ENCODE measurements at regions not wholly inside any gene's neighbourhood (a gene's known extent, or its start where the extent isn't known, plus 50 kb on each side); places are given as distances from the start of the nearest gene placed in this dataset.

DNA sequence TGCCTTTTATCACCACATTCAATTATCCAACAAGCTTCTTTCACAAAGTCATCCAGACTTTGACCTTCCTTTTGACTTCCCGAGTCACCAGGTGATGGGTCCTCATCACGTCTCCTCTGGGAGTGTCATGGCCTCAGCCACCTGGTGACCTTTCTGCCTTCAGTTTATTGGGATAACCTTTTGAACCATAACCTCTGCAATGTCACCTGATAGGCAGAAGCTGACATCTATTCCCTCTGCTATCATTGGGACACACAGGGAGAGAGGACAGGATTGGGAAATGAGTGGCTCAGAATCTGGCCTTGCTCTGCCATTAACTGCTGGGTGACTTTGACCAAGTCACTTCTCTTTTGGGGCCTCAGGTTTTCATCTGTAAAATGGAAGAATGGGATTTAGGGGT is 388.7 kb downstream of the NUAK1 start:
- no peak for FAIRE-seq

GRCh38 chr12:105754313-105754712 is 384.4 kb downstream of the NUAK1 start:
- H3K4me2 ChIP-seq (ENCODE audit: low read depth, low read length), result no peak overlapping the region
- in situ Hi-C loops (cut with HindIII; ENCODE audit: extremely low pct_ligation_motif_present, low pct_unique_long_range_greater_than_20kb) (no loop called here), intact Hi-C loops (cut with micrococcal nuclease; ENCODE audit: unreplicated experiment) (no loop called here)
- no peak for FAIRE-seq
- H3K4me1 ChIP-seq (ENCODE audit: insufficient read depth, low read length), result no peaks in the 10 kb centered on the region
- CTCF ChIA-PET (ENCODE audit: low intra/inter-chr PET ratio, low total read pairs), result no interaction called here
- H3K79me2 ChIP-seq (ENCODE audit: insufficient read depth, low read length), result no peaks in the 10 kb centered on the region
- TF ChIP-seq HDAC6 (IDR thresholded peaks at IDR 0.05; ENCODE audit: low read depth, low read length) (no peak), HBP1 (CRISPR knock-in tag; IDR thresholded peaks at IDR 0.05; ENCODE audit: low read depth) (no peak), ZC3H13 (CRISPR knock-in tag; IDR thresholded peaks at IDR 0.05) (no peak)
- TF ChIP-seq, protein P1, sequence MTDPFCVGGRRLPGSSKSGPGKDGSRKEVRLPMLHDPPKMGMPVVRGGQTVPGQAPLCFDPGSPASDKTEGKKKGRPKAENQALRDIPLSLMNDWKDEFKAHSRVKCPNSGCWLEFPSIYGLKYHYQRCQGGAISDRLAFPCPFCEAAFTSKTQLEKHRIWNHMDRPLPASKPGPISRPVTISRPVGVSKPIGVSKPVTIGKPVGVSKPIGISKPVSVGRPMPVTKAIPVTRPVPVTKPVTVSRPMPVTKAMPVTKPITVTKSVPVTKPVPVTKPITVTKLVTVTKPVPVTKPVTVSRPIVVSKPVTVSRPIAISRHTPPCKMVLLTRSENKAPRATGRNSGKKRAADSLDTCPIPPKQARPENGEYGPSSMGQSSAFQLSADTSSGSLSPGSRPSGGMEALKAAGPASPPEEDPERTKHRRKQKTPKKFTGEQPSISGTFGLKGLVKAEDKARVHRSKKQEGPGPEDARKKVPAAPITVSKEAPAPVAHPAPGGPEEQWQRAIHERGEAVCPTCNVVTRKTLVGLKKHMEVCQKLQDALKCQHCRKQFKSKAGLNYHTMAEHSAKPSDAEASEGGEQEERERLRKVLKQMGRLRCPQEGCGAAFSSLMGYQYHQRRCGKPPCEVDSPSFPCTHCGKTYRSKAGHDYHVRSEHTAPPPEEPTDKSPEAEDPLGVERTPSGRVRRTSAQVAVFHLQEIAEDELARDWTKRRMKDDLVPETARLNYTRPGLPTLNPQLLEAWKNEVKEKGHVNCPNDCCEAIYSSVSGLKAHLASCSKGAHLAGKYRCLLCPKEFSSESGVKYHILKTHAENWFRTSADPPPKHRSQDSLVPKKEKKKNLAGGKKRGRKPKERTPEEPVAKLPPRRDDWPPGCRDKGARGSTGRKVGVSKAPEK (CRISPR knock-in tag; IDR thresholded peaks at IDR 0.05; ENCODE audit: borderline replicate concordance), result no peak
- TF ChIP-seq, protein P2, sequence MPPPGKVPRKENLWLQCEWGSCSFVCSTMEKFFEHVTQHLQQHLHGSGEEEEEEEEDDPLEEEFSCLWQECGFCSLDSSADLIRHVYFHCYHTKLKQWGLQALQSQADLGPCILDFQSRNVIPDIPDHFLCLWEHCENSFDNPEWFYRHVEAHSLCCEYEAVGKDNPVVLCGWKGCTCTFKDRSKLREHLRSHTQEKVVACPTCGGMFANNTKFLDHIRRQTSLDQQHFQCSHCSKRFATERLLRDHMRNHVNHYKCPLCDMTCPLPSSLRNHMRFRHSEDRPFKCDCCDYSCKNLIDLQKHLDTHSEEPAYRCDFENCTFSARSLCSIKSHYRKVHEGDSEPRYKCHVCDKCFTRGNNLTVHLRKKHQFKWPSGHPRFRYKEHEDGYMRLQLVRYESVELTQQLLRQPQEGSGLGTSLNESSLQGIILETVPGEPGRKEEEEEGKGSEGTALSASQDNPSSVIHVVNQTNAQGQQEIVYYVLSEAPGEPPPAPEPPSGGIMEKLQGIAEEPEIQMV (CRISPR knock-in tag; IDR thresholded peaks at IDR 0.05; ENCODE audit: low read depth), result no peak
- ATAC-seq, result no peak
- DNase-seq (ENCODE audit: low spot score), result no peak
- 14% methylated on average over 3 of the region's 8 CpGs for WGBS (ENCODE audit: low lambda C conversion rate)
- H3K27me3 ChIP-seq (ENCODE audit: control insufficient read depth in 1 of 2, insufficient read depth in 2 of 2, low read length in 2 of 2), result peaks cover 0 to 1% of the 10 kb centered on the region in 2 experiments; a peak in 1 of 5 replicates
- no peaks in the 10 kb centered on the region for H4K20me1 ChIP-seq (ENCODE audit: insufficient read depth, low read length)
- no peaks in the 10 kb centered on the region for H3K36me3 ChIP-seq (replicated peaks in 1 of 2; ENCODE audit: control insufficient read depth in 1 of 2, insufficient read depth in 2 of 2, low read length in 2 of 2)
- no peak overlapping the region for H3K4me3 ChIP-seq (replicated peaks in 1 of 3; ENCODE audit: insufficient read depth in 1 of 3, low read depth in 2 of 3, low read length in 3 of 3)
- BruUV-seq (replicated peaks), result no TSS peak
- POLR2A ChIA-PET, result no interaction called here
- no peak overlapping the region for H3K27ac ChIP-seq (ENCODE audit: extremely low read length, insufficient read depth, low read length)
- no peaks in the 10 kb centered on the region for H3K9me3 ChIP-seq (ENCODE audit: low read length)
- no peak overlapping the region for H2AFZ ChIP-seq (ENCODE audit: low read length)
- H3K9ac ChIP-seq (ENCODE audit: insufficient read depth, low read depth, low read length), result no peak overlapping the region

More for the DNA sequence above, 388.7 kb downstream of the NUAK1 start:
- TF ChIP-seq SKI (IDR thresholded peaks at IDR 0.05; ENCODE audit: partially characterized antibody) (no peak), SALL1 (CRISPR knock-in tag; IDR thresholded peaks at IDR 0.05) (no peak), NR2F1 (CRISPR knock-in tag; IDR thresholded peaks at IDR 0.05) (no peak)
- no peak overlapping the region for H3K9ac ChIP-seq (ENCODE audit: insufficient read depth, low read depth, low read length)
- CTCF ChIA-PET (ENCODE audit: low intra/inter-chr PET ratio, low total read pairs), result no interaction called here
- H3K4me3 ChIP-seq (replicated peaks in 1 of 3; ENCODE audit: insufficient read depth in 1 of 3, low read depth in 2 of 3, low read length in 3 of 3), result no peak overlapping the region
- POLR2A ChIA-PET, result no interaction called here
- in situ Hi-C loops (cut with HindIII; ENCODE audit: extremely low pct_ligation_motif_present, low pct_unique_long_range_greater_than_20kb), result no loop called here
- H3K4me1 ChIP-seq (ENCODE audit: insufficient read depth, low read length), result no peaks in the 10 kb centered on the region
- no peak overlapping the region for H3K4me2 ChIP-seq (ENCODE audit: low read depth, low read length)
- H4K20me1 ChIP-seq (ENCODE audit: insufficient read depth, low read length), result no peaks in the 10 kb centered on the region
- no peak for DNase-seq (ENCODE audit: low spot score)
- H3K79me2 ChIP-seq (ENCODE audit: insufficient read depth, low read length), result no peaks in the 10 kb centered on the region
- WGBS (ENCODE audit: low lambda C conversion rate), result 2% methylated on average over 2 of the region's 2 CpGs
- no peak for ATAC-seq
- H3K9me3 ChIP-seq (ENCODE audit: low read length), result no peaks in the 10 kb centered on the region
- H3K27ac ChIP-seq (ENCODE audit: extremely low read length, insufficient read depth, low read length), result no peak overlapping the region
- H2AFZ ChIP-seq (ENCODE audit: low read length), result no peak overlapping the region
- BruUV-seq (replicated peaks), result no TSS peak
- H3K27me3 ChIP-seq (ENCODE audit: control insufficient read depth in 1 of 2, insufficient read depth in 2 of 2, low read length in 2 of 2), result peaks cover 0 to 1% of the 10 kb centered on the region in 2 experiments; a peak in 1 of 5 replicates
- H3K36me3 ChIP-seq (replicated peaks in 1 of 2; ENCODE audit: control insufficient read depth in 1 of 2, insufficient read depth in 2 of 2, low read length in 2 of 2), result no peaks in the 10 kb centered on the region
- intact Hi-C loops (cut with micrococcal nuclease; ENCODE audit: unreplicated experiment), result no loop called here
